GM18519 (cell line): ENCODE measurements at regions not wholly inside any gene's neighbourhood (a gene's known extent, or its start where the extent isn't known, plus 50 kb on each side); places are given as distances from the start of the nearest gene placed in this dataset.
"Not testable (repeated sequence)": the region's sequence is repeated elsewhere in the genome, so short reads cannot be mapped to it uniquely, and the experiment has no call there.

Experiments
- ATAC-seq: cut with Tn5 transposase; IDR thresholded peaks from one replicate; pipeline ENCODE4 v1.9.1; 2021; ENCODE audit warnings: mild to moderate bottlenecking, moderate library complexity; ENCODE audit not compliant: unreplicated experiment, low FRiP score

DNA sequence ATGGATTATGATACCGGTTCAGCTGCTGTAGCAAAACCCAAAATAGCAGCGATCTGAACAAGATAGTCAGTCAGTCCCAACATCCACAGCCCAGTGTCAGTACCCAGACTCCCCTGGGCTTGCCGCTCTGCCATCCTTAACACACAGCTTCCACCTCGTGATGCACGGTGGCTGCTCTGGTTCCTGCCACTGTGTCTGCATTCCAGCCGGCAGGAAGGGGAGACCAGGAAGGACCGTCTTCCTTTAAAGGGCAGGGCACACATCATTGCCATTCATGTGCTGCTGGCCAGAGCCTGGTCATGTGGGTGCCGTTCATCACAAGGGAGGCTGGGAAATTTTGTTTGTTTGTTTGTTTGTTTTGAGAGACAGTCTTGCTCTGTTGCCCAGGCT lies 131.0 kb upstream of the IER5L start:
- ATAC-seq: no peak

DNA sequence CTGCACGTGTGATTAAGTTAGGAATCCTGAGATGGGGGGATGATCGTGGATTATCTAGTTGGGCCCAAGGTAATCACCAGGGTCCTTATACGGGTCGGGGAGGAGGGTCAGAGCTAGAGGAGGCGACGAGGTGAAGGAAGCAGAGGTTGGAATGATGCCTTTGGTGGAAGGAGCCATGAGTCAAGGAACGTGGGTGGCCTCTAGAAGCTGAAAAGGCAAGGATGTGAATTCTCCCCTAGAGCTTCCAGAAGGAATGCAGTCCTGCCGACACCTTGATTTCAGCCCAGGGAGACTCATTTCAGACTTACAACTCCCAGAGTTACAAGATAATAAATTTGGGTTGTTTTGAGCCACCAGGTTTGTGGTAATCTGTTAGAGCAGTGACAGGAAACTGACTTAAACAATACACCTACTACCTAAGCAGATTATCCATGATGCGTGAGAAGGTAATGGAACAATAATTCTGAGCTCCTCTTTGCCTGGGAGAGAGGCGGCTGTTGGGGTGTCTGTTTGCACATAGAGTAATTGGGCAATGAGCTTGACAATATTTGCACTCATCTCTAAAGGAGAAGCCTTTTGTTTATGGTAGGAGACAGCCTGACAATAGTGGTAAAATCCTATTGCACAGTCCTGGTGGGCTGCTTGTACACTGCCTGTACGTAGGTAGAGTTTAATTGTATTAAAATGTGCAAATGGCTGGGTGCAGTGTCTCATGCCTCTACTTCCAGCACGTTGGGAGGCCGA lies 129.3 kb upstream of the IER5L start:
- no peak for ATAC-seq

DNA sequence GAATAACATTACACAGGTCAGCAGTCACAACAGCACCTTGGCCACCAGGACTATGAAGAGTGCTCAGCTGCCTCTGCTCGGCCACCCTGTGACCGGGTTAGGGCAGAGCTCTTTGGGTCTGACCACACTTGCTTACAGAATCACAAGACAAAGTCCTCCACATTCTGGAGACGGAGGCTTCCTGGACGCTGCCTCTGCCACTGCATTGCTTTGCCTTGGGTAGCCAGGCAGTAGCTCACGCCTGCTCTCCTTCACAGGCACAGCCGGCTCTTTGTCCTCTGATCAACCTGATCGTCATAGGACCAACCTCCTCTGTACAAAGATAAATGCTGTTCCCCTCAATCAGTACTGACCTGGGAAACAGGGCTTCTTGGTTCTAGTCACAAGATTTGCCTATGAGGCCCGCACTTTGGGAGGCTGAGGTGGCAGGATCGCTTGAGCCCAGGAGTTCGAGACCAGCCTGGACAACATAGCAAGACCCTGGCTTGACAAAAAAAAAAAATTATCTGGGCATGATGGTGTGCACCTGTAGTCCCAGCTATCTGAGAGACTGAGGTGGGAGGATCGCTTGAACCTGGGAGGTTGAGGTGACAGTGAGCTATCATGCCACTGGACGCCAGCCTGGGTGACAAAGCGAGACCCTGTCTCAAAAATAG lies 128.4 kb upstream of the IER5L start:
- no peak for ATAC-seq

DNA sequence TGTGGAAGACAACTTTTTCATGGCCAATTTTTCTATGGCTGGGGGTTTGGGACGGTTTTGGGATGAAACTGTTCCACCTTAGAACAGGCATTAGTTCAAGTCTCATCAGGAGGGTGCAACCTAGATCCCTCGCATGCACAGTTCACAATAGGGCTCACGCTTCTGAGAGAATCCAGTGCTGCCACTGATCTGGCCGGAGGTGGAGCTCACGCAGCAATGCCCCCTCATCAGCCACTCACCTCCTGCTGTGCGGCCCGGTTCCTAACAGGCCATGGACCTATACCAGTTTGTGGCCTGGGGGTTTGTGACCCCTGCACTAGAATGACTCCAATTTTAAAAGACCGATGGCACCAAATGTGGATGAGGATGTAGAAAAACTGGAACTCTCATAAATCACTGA lies 127.2 kb upstream of the IER5L start:
- ATAC-seq: no peak

DNA sequence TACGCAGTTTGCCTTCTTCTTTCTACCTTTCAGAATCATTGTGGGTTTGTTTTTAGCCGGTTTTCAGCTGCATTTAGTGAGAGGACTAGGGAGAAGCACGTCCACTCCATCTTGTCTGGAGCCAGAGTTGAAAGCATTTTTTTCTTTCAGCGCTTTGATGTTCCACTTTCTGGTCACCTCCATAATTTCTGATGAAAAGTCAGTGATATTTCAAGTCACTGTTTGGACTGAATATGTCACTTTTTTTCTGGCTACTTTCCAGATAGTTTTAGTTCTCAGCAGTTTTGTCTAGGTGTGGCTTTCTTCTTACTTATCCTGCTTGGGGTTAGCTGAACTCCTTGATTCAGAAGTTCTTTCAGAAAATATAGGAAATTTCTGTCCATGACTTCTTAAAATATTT lies 123.9 kb upstream of the IER5L start:
- no peak for ATAC-seq

DNA sequence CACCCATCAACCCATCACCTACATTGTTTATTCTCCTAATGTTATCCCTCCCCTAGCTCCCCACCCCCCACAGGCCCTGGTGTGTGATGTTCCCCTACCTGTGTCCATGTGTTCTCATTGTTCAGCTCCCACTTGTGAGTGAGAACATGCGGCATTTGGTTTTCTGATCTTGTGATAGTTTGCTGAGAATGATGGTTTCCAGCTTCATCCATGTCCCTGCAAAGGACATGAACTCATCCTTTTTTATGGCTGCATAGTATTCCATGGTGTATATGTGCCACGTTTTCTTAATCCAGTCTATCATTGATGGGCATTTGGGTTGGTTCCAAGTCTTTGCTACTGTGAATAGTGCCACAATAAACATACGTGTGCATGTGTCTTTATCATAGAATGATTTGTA lies 118.1 kb upstream of the IER5L start:
- ATAC-seq: not testable (repeated sequence)

DNA sequence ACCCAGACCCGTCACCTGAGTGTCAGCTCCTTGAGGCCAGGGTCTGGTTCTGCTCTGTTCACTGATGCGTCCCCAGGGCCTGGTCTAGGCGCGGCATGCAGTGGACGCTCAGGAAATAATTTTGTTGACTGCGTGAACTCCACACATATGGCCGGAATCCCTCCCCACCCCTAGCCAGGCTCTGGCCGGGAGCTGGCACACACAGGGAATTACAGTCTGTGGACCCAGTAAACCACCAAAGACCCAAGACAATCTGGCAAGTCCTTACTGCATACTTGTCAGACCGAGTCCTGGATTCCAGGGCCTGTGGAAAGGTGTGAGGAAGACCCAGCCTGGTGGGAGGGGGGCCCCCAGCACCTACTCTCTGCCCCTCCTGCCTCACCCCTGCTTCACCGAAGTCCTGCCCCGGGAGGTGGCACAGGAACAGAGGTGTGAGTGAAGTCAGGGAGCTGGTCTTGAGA lies 113.0 kb upstream of the IER5L start:
- no peak for ATAC-seq

DNA sequence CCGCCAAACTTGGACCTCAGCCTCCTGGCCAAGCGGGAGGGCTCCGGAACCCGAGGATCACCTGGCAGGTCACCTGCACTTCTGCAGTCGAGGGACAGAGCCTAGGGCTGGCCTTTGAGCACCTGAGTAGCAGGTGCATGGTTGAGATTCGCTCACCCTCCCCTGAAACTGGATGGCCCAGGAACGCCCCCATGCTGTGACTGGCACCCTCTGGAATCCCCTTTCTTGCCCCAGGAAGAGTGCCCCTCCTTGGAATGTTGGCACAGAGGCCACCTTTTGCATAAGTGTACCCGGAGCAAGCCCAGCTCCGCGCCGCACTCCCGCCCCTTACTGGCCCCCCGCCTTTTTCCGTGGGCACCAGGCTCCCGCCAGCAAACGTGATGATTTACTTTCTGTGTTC lies 112.5 kb upstream of the IER5L start:
- no peak for ATAC-seq

DNA sequence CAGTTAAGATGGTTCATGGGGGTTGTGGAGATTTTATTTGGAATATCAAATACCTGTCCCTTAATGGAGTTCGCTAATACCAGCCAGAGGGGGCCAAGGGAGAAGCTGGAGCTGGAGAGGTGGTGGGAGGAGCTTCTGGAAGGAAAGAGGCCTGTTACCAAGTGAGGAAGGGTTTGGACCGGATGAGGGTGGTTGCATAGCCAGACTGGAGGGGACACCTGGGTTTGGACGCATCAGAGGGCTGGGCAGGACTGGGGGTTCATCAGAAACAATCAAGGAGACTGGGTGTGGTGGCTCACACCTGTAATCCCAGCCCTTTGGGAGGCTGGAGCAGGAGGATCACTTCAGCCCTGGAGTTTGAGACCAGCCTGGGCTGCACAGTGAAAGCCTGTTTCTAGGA lies 111.8 kb upstream of the IER5L start:
- ATAC-seq: no peak

DNA sequence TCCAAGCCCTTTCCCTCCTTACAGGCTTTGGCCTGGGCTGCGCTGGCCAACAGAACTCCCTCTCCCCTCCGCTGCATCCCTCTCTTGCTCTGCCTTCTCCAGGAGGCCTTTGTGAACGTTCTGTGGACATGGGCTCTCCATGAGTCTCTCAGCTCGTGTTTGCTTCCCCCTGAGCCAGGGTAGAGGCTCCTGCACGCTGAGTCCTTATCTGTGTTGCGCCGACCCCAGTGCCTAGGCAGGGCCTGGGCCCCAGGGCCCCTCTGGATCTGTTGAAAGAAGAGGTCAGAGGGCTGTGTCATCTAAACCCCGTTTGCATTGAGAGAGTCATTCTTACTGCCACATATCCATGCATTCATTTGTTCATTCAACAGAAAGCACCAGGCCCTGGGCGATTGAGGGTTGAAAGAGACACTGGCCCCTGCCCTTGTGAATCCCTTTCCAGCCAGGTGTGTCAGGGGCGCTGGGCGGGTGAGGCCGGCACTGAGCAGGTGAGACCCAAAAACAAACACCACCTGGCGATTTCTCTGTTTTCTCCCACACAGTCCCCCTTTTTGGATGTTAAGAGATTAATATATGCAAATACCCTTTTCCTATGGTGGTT lies 111.2 kb upstream of the IER5L start:
- no peak for ATAC-seq

DNA sequence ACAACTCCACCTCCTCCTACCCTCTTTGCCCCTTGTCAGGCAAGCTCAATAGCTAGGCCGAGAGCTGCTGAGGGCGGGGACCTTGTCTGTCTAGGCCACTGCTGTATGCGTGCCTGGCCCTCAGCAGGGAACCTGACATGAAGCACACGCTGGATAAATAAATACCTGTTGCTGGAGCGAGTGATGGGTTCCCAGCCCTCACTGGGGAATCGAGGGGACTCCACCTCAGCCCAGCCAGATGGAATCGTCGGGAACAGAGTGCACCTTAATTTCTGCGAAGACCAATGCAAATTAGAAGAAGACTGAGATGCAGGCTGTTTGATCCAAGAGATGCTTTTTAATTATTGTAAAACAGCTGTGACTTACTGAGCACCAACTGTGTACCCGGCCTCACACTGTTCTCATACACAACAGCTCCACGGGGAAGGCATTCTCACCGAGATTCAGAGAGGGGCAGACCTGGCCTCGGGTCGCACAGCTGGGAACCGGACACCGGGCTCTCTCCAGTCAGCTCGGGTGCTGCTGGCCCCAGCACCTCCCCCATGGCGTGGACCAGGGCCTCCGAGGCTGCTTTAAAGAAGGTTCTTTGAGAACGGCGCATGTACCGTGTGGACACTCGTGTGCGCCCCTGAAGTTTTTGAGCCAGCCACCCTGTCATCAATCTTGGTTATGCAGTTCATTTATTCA lies 109.7 kb upstream of the IER5L start:
- ATAC-seq: no peak

DNA sequence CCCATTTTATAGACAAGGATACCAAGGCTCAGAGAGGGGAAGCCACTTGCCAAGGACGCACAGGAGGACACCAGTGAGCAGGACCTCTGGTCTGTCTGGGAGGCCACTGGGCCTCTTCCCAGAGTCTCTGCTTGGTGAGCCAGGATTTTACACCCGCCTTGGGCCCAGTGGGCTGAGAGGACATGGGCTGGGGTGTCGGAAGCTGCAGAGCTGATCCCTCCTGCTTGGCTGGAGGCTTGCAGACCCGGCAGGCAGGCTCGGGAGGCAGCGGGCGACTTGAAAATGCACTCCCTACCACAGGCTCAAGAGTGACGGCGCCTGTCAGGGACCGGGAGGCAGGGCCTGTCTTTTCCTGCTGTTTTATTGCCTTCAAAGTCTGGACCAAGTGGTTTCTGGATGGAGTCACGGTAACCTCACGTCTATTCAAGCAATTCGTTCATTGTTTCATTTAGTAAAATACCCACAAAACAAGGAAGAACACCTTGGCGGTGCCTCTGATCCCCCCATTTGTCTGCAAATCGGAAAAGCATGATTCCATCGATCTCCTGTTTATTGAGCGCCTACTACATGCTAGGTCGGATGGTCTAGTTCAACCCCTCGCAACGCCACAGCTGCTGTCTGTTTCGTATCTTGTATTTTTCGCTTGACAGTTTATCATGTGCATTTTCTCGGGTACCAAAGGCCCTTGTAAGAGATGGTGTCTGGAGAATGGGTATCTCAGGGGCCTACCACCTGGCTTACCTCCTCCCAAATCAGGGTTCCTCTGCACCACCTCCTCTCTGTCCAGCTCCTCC lies 108.1 kb upstream of the IER5L start:
- ATAC-seq: no peak

DNA sequence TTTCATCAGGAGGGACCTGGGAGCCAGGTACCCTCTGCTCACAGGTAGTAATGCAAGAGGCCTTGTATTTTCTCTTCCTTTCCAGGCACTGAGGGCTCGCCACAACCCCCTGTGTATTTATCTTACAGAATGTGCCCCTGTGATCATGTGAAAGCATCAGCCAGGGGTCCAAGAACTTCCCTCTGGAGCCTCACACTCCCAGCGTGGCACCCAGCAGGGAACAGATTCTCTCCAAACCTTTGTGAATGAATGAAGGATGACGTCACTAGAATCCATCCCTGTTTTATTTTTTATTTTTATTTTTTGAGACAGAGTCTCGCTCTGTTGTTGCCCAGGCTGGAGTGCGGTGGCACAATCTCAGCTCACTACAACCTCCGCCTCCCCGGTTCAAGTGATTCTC lies 107.3 kb upstream of the IER5L start:
- ATAC-seq: no peak

DNA sequence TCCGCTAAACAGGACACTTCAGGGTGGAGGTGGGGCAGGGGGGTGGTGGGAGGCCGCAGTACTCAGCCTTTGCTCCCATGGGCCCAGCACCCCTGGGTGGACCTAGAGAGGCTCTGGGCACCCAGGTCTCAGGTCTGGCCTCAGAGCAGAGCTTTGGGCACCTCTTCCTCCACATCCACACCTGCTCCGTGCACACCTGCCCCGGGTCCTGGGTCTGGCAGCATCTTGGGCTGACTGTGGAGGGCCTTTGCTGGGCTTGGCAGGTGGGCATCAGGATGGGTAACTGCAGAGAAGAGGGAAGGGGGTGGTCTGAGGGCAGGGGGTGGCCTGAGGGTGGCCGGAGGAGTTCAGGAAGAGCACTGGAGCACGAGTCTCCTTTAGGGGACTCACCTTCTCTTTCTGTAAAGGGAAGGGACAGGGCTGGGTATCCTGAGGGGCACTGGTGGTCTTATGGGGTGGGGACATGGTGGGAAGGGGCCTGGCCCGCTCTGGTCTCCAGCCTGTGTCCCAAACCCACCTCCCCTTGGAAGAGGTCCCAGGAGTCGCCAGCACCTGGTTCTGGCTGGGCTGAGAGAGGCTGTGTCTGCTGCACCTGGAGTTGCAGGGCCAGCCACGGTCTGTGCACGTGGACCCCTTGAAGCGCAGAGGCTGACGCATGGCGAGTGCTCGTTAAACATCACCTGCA lies 106.7 kb upstream of the IER5L start:
- ATAC-seq: no peak

DNA sequence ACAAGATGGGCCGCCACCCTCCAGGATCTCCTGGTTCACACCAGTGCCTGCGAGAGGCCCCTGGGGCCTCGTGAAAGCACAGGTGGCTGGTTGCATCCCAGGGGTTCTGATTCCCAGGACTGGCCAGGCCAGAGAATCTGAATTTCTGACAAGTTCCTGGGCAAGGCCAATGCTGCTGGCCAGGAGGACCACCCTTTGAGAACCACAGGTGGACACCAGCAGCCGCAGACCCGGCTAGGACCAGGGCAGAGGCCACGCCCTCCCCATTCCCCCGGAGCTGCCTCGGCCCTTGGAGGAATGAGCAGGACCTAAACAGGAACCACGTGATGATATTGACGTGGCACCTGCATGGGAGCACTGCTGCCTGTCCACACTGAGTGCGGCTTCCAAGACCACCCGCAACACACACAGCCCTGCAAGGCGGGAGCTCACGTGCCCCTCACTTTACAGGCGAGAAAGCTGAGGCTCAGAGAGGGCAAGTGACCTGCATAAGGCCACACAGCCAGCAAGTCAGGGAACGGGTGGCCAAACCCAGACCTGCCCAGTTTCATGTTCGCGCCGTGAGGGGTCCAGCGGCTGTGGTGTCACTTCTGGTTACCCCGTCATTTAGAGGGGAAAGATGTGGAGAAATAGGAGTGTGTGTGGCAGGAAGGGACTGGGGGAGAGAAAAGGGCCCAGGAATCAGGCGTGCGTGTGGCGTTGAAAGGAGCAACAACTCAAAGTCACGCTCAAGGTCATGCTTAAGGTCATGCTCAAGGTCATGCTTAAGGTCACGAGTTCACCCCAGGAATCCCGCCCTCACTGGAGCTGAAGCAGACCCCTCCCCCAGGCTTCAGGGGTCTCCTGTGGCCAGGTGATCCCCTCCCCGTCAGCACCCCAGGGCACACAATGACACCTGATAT lies 105.9 kb upstream of the IER5L start:
- ATAC-seq: no peak

DNA sequence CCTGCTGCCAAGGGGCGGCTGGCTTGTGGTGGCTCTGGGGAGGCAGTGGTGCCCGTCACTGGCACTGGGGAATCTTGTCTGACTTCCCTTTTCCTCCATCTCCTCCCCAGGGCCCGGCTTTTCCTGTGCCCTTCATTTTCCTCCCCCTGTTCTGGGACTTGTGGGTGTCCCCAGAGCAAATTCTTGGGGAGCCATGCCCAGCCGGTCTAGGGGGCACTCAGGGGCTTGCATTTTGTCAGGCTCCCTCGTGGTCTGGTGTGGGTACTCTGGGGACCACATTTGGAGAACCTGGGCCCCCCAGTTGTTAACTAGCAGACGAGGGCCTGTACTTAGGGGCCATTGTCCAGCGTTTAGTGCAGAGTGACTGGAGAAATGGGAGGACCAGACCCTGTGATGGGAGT lies 105.2 kb upstream of the IER5L start:
- no peak for ATAC-seq

DNA sequence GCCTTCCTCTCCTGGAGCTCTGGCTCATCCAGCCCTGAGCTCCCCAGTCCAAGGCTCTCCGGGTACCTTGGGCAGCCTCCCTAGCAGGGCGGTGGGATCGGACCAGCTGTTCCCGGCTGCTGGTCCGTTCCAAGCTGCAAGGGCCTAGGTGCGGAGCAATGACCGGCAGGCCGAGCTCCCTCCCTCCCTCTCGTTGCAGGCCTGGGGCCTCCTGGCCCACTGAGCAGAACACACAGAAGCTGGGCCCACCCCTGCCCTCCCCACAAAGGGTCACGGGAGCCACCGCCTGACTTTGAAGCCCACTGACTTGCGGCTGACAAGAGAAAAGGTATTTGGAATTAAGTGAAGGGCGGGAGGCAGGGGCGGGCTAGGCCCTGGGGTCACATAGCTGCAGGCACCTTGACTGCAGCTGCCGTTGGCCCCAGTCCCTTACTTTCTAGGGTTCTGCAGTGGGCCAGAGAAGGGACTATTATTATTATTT lies 104.7 kb upstream of the IER5L start:
- no peak for ATAC-seq

DNA sequence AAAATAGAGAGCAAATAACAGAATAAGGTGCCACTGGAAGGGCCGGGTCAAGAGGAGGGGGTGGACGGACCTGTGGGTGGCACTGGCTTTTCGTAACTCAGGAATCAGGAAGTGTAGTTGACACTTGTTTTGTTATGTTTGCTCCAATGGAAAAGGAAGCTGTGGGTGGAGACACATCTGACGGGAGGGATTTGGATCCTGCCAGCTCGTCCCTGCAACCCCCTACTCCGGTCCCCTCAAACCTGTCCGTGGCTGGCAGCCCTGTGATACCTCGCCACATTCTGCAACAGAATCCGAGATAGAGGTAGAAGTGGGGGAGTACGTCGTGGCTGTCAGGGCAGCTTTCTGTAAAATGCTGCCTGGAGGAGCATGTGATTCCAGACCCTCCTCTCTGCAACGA lies 104.2 kb upstream of the IER5L start:
- no peak for ATAC-seq
